AG04450 (cell line): ENCODE measurements at regions not wholly inside any gene's neighbourhood (a gene's known extent, or its start where the extent isn't known, plus 50 kb on each side); places are given as distances from the start of the nearest gene placed in this dataset.
"Not testable (repeated sequence)": the region's sequence is repeated elsewhere in the genome, so short reads cannot be mapped to it uniquely, and the experiment has no call there.

Experiments
- CTCF ChIA-PET: fragments of 300-600, 350-600 bp; formaldehyde crosslinking; extraction: SDS; loops from one replicate; lab custom pipeline; 2022; ENCODE audit warnings: antibody characterized with exemption, inconsistent platforms; lab: Charles Lee
- POLR2A ChIA-PET: fragments of 350-600 bp; formaldehyde crosslinking; extraction: SDS; loops from one replicate; lab custom pipeline; 2021; ENCODE audit warnings: antibody characterized with exemption, inconsistent platforms; lab: Yijun Ruan, JAX
- DNase-seq: peaks from one replicate; pipeline ENCODE4 v3.0.0-alpha.2; 2011; ENCODE audit warnings: low read depth, low spot score
- H3K27ac ChIP-seq: one replicate; pipeline ENCODE4 v1.5.1; 2012; ENCODE audit warnings: low read depth, low read length, control low read depth
- H3K27me3 ChIP-seq: one replicate; pipeline ENCODE4 v1.6.0; 2012; ENCODE audit warnings: low read length; ENCODE audit not compliant: control insufficient read depth, insufficient read depth
- H3K4me3 ChIP-seq: 2 replicates; pipeline ENCODE4 v1.5.1; 2011; ENCODE audit warnings: mild to moderate bottlenecking, low read depth, low read length, control low read depth
- H3K9me3 ChIP-seq: 2 replicates; pipeline ENCODE4 v1.5.1; 2012; ENCODE audit warnings: low read length; ENCODE audit not compliant: control insufficient read depth, insufficient read depth
- CTCF ChIP-seq: IDR thresholded peaks from 2 replicates; pipeline ENCODE4 v1.5.1; 2011; ENCODE audit warnings: low read depth, low read length, control low read depth, inconsistent platforms

DNA sequence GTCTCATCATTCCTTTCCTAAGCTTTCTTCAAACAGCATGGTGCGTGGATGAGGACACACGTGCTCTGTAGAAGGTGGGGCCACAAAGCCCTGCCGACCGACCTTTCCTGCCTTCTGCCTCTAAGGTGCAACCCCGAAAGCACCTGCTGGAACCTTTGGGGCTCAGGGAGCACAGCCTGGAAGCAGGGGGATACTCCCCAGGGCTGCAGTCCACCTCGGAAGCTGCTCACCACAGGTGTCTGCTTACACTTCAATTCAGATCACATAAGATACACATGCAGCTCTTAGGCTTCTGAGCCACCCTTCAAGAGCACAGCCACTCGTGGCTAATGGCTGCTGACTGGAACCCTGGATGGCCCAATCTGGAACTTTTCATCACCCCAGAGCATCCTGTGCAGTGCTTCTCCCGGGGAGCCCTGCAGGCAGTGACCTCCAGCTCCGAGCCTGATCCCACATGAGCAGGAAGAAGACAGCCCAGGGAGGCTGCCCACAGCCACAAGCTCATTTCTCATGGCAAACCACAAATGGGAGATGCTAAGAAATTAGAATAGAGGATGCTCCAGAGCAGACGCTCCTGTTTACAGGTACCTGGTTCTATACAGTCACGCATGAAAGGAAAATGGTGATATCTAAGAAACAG is 162.3 kb upstream of the FOXF1 start:
- Histone ChIP-seq H3K9me3 (no peaks in the 10 kb centered on the region; the same call in 1 of the 2 replicates), H3K27ac (no peak overlapping the region), H3K4me3 (no peak overlapping the region), H3K27me3 (no peaks in the 10 kb centered on the region)
- no peak for TF ChIP-seq CTCF
- ChIA-PET CTCF (interaction anchor here (0.6 kb wide), 1 partner anchor 190 kb away, joined by 3 read pairs; no protein-coding TSS in a partner anchor), POLR2A (no interaction called here)
- no peak for DNase-seq

DNA sequence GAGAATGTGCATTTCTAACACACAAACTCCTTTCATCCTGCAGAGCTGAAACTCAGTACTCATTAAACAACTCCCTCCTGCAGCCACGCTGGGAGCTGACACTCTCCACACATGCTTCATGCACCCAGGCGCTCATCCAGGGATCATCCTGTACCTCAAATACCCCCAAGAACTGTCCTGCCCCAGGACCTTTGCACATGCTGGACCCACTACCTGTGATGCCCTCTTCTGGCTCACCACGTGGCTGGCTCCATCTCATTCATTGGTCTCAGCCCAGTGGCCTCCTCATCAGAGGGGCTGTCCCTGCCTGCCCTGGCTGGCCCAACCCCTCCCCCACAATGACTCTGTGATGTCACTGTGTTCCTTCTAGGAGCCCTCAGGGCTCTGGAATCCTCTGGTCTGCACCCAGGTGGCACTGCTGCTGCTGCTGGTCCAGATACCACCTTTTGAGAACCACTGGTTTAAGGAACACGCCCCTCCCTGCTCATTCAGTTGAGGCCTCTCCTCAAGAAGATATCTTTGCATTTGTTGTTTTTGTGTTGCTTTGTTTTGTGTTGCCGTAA is 160.9 kb upstream of the FOXF1 start:
- ChIA-PET POLR2A (no interaction called here), CTCF (no interaction called here)
- TF ChIP-seq CTCF = no peak
- Histone ChIP-seq H3K9me3 (no peaks in the 10 kb centered on the region; the same call in 1 of the 2 replicates), H3K27ac (no peak overlapping the region), H3K4me3 (no peak overlapping the region), H3K27me3 (no peaks in the 10 kb centered on the region)
- no peak for DNase-seq

GRCh38 chr16:86350289-86350688 is 160.0 kb upstream of the FOXF1 start:
- POLR2A ChIA-PET = interaction anchor here (1.0 kb wide), 1 partner anchor 51 kb away, joined by 3 read pairs; no protein-coding TSS in a partner anchor

DNA sequence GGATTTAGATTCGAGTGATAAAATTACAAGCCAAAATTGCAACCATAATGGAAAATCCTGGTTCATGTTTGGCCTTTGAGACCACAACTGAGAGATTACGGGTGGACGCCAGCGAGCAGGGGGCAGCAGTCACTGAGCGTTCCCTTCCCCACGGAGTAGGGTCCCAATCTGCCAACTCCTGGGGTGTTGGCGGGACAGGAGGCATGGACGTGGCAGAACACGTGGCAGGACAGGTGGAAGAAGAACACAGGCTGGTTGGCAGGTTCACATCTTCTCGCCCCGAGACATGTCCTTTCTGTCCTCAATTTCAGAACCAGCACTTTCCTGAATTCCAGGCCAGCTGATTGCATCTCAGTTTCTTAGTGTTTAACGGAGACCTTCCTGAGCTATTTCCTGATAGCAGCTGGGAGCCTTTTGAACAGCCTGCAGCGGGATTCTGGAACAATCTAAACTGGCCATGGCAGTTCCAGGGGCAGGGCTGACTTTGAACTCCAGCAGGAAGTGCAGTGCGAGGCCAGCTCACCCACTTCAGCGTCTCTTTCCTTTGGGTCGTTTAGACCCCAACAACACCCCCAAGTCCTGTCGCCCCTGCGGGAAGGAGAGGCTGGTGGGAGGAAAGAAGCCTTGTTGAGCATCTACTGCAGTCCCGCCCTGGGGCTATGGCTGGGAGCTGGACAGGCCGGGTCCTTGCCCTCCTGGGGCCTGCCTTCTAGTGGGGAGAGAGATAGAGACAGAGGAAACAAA is 159.1 kb upstream of the FOXF1 start:
- ChIA-PET POLR2A (no interaction called here), CTCF (no interaction called here)
- no peak for TF ChIP-seq CTCF
- no peaks in the 10 kb centered on the region for H3K27me3 ChIP-seq
- no peak for DNase-seq
- no peak overlapping the region for H3K27ac ChIP-seq
- peaks cover 8% of the 10 kb centered on the region for H3K9me3 ChIP-seq
- H3K4me3 ChIP-seq = no peak overlapping the region

More at GRCh38 chr16:86350289-86350688, 160.0 kb upstream of the FOXF1 start:
- Histone ChIP-seq H3K27ac (no peak overlapping the region), H3K4me3 (no peak overlapping the region), H3K9me3 (peaks cover under 1% of the 10 kb centered on the region; the same call in 1 of the 2 replicates), H3K27me3 (no peaks in the 10 kb centered on the region)
- TF ChIP-seq CTCF = no peak
- no peak for DNase-seq
- CTCF ChIA-PET = no interaction called here

DNA sequence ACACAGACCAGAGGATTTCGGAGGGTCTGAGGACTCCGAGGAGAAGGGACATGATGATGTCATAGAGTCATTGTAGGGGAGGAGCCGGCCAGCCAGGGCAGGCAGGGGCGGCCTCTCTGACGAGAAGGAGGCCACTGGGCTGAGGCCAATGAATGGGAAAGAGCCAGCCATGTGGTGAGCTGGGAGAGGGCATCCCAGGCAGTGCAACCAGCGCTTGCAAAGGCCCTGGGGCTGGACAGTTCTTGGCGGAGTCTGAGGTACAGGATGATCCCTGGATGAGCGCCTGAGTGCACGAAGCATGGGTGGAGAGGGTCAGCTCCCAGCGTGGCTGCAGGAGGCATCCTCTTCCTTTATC is 158.6 kb upstream of the FOXF1 start:
- H3K27ac ChIP-seq, POLR2A ChIA-PET, H3K4me3 ChIP-seq, H3K27me3 ChIP-seq, H3K9me3 ChIP-seq, CTCF ChIA-PET, DNase-seq: not testable (repeated sequence)
